HG03280 (cell line): ENCODE measurements at regions not wholly inside any gene's neighbourhood (a gene's known extent, or its start where the extent isn't known, plus 50 kb on each side); places are given as distances from the start of the nearest gene placed in this dataset.

Experiments
- ATAC-seq: cut with Tn5 transposase; IDR thresholded peaks from one replicate; pipeline ENCODE4 v1.9.1; 2021; ENCODE audit warnings: mild to moderate bottlenecking, moderate library complexity; ENCODE audit not compliant: unreplicated experiment

DNA sequence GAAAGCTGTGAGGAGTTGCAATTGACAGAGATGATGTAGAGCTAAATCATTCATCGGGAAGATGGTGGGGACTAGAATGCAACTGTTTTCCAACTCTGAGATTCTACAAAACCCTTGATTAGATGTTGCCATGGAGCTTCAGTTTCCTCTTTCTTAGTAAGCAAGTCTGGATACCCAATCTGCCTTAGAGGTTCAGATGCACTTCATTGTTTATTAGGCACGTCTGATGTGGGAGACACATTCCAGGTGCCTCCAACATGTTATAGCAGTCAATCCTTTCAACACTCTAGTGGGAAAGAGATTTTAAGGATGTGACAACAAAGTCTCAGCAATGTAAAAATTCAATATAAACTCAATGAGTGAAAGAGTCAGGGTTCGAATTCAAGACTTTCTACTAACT, 291.3 kb upstream of the PHYHIPL start:
- ATAC-seq = no peak

DNA sequence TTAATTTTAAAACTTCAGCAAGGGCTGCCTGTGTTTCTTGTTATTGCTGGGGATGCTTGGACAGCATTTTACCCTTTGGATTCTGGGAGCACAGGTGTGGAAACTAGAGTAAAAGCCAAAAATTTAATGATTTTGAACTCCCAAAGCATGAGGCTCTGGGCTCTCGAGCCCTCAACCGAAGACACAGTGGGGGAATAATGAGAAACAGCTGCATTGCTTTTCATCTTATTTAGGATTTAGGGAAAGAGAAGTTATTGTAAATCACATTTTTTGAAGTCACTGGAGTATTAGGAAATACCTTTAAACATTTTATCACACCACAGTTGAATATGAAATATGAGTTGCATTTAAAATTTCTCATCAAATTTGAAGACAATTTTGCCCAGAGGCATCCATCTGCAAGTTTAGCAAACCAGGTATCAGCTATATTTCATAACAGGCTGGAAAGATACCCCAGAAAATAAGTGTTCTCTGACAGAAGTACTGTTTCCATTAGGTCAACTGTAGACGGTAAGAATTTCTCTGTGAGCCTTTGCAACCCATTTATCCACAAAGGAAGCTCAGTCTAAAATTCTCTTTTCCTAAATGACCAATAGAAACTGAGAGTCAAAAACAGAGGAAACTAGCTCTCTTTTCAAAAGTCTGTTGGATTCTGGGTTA, 290.6 kb upstream of the PHYHIPL start:
- ATAC-seq = no peak

GRCh38 chr10:58886406-58886805, 290.0 kb upstream of the PHYHIPL start:
- no peak for ATAC-seq

DNA sequence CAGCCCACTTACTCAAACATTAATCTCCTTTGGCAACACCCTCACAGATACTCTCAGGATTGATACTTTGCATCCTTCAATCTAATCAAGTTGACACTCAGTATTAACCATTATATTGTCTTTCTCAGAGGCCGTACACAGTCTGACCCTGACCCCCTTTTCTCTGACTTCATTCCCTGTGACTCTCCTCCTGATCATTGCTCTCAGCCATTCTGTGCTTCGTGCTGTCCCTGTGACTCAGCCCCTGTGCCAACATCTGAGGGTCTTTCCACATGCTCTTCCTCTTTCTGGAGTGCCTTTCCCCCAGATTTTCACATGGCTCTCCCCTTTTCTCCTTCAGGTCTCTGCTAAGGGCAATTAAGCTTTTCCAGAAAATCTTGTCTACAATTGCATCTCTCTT, 289.0 kb upstream of the PHYHIPL start:
- ATAC-seq = no peak

DNA sequence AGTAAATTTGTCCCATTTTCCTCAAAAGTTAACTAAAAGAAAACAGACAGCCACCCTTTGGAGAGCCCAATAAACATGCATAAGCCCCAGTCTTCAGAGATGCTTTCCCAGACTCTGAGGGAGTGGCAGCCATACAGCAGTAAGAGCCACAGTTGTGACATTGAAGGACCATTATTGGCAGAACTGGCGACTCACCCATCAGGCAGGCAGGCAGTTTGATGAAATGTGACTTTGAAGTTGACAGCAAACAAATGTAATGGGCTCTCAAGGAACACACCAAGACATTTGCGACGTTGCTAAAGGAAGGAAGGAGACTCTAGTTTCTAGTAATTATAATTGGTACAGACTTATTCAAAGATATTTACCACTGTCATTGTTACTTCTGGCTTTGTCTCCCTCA, 287.5 kb upstream of the PHYHIPL start:
- ATAC-seq = no peak

GRCh38 chr10:58892031-58892531, 284.4 kb upstream of the PHYHIPL start:
- ATAC-seq = no peak

GRCh38 chr10:58894929-58895328, 281.5 kb upstream of the PHYHIPL start:
- ATAC-seq = no peak

DNA sequence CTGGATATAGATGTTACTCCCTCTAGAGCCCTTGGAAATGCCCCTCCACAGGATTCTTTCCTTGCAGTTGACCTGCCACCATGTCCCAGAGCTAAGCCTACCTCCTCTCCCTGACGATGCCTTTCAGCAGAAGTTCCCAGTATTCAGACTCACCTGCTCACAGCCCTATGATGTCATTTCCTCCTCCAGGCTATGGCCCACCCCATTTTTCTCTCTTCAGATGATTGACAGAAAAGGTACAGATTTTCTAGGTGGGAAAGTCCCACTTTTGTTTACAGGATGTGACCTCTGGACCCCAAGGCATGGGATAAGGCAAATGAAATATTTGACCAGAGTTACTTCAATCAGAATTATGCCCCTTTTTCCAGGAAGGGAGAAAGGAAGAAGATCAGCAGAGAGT, 280.2 kb upstream of the PHYHIPL start:
- no peak for ATAC-seq

- no peak for ATAC-seq
These were observed 279.2 kb upstream of the PHYHIPL start for GRCh38 chr10:58897236-58897635.

DNA sequence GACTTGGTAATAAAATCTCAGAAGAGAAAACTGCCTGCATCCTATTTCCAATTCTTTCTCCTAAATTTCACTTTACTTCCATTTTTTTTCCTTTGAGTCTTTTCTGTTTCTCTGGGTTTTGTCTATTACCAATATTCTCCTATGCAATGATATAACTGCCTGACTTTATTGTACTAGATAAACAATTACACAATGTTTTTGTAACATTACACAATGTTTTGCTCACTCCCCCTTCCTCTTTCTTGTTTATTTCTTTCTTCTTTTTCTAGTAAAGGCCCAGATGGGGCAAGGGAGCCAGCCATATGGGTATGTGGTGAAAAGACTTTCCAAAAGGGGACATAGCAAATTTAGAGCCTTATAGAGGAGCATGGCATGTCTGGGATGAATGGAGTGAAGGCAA, 278.7 kb upstream of the PHYHIPL start:
- no peak for ATAC-seq

DNA sequence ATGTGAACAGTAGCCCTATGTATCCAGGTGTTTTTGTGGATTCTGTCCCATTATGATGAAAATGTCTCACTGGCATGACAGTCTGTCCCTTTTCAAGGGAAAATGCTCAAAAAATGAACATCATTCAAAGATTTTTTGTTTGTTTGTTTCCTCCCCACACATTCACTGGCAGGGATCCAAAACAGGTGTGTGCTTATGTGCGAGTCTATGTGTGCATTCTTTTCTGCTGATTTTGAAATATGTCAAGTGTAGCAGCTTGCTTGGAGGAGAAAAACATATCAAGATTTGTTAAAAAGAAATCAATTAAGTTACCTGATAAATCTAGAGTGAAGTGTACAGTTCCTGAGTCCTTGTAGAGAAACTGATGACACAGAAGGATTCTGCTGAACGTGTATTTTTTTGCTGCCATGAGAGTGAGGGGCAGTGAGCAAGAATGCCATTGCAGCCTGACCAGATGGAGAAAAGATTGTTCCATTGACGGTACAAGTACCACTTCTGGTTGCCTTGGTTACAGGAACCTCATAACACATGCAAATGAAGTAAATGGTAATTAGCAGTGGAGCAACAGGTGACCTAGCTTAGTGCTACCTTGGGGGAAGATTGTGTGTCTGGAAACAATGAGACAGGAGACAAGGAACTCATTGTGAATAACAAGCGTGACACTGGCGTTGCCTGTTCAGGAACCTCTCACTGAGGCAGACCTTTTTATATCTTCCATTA, 277.4 kb upstream of the PHYHIPL start:
- no peak for ATAC-seq

- no peak for ATAC-seq
These were observed 275.3 kb upstream of the PHYHIPL start for GRCh38 chr10:58901092-58901646.

DNA sequence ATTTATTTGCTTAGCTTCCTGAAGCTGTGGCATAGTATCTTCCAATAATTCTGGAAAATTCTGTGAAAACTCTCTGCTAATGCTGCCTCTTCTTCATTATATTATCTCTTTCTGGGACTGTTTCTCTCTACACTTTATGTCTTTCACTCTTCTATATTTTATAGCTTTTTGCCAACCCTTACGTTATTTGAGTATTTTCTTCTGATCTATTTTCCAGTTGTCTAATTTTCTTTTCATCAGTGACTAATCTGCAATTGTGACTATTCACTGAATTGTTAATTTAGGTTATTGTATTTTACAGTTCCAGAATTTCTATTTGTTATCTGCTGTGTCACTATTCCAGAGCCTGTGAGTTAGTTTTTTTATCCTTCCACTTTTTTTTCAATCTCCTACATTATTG, 273.4 kb upstream of the PHYHIPL start:
- no peak for ATAC-seq

DNA sequence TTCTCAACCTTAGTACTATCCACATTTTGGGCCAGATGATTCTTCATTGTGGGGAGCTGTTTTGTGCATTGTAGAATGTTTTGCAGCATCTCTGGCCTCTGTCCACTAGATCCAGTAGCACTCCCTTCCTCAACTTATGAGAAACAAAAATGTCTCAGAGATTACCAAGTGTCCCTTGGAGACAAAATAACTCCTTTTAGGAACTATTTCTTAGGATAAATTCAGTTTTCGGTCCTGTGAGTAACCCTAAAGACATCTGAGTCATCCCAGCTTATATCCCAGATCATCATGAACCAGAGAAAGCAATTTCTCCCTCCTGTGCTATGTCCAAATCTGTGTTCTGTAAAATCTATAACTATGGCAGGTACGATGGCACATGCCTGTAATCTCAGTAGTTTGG, 266.6 kb upstream of the PHYHIPL start:
- ATAC-seq = no peak

- ATAC-seq = no peak
These were observed 262.7 kb upstream of the PHYHIPL start for GRCh38 chr10:58913717-58914116.

DNA sequence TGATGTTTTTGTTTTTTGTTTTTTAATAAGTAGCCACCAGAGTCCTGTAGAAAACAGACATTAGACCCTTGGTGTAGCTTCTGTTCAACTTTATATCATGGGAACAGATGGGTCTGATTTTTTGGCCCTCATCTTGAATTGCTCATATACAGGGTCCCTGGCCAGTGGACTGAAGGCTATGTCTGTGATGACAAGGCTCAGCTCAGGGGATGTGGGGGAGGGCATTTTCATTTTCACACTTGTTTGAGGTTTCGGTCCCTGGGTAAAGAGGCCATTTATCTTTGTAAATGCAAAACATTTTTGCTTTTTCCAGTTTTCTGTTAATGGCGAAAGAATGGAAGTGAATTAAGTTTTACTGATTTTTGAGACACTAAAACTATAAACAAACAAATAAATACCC, 257.6 kb upstream of the PHYHIPL start:
- no peak for ATAC-seq

GRCh38 chr10:58919927-58920654, 256.4 kb upstream of the PHYHIPL start:
- no peak for ATAC-seq

GRCh38 chr10:58920655-58921003, 255.8 kb upstream of the PHYHIPL start:
- ATAC-seq = no peak

GRCh38 chr10:58921421-58921855, 255.0 kb upstream of the PHYHIPL start:
- ATAC-seq = no peak

DNA sequence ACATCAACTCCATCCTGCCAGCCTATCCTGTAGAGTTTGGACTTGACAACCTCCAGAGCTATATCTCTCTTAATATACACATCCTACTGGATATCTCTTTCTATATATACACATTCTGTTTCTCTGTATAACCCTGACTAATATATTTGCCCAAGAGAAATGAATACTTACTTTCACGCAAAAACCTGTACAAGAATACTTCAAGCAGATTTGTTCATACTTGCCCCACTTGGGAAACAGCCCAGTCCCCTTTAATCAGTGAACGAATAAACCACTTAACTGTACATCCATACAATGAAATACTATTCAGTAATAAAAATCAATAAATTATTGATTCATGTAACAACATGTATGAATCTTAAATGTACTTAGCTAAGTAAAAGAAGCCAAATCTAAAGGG, 251.1 kb upstream of the PHYHIPL start:
- no peak for ATAC-seq

GRCh38 chr10:58930500-58930899, 245.9 kb upstream of the PHYHIPL start:
- ATAC-seq = no peak

DNA sequence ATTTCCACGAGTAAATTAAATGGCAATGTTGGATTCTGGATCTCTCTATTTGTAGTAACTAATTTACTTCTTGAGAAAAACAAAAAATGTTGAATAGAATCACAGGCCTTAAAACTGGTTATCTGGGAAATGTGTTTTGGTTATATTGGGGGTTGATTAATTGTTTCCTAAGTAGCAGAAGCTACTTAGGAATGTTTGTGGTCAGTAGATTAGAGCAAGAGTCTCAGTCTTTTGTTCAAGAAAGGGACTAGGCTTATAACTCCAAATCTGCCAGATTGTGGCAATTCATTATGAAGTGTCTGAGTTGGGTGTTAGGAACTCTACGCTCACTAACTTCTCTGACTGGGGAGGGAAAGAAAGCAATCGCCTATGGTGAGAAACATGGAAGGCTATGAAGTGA, 244.3 kb upstream of the PHYHIPL start:
- no peak for ATAC-seq
